Stimulated activated effector memory CD8-positive, alpha-beta T cell treated with anti-CD3 and anti-CD28 coated beads, Interleukin-12 subunit alpha, Interleukin-12 subunit beta, amount 100 ng/mL, for 72 hours (primary cell): ENCODE measurements at regions not wholly inside any gene's neighbourhood (a gene's known extent, or its start where the extent isn't known, plus 50 kb on each side); places are given as distances from the start of the nearest gene placed in this dataset.
"Not testable (repeated sequence)": the region's sequence is repeated elsewhere in the genome, so short reads cannot be mapped to it uniquely, and the experiment has no call there.

ENCODE experiments used
- ATAC-seq: fragments of 150-1000 bp; cut with Tn5 transposase; 2 replicates; pipeline ENCODE4 v1.10.0; 2021
- DNase-seq, 2 donors: peaks; one replicate each; pipeline ENCODE4 v3.0.0; 2021 to 2022; ENCODE audit warnings: low spot score in 2 of 2
- H3K27ac Mint-ChIP-seq: one replicate; pipeline ENCODE4 v1.8.0; 2022; ENCODE audit warnings: mild to moderate bottlenecking, mixed read lengths
- H3K36me3 Mint-ChIP-seq: one replicate; pipeline ENCODE4 v1.8.0; 2022; ENCODE audit warnings: mild to moderate bottlenecking, mixed read lengths
- H3K4me1 Mint-ChIP-seq: one replicate; pipeline ENCODE4 v1.8.0; 2022; ENCODE audit warnings: mixed read lengths
- H3K4me3 Mint-ChIP-seq: one replicate; pipeline ENCODE4 v1.8.0; 2022; ENCODE audit warnings: mild to moderate bottlenecking, mixed read lengths
- H3K9me3 Mint-ChIP-seq: one replicate; pipeline ENCODE4 v1.8.0; 2022; ENCODE audit warnings: mixed read lengths

DNA sequence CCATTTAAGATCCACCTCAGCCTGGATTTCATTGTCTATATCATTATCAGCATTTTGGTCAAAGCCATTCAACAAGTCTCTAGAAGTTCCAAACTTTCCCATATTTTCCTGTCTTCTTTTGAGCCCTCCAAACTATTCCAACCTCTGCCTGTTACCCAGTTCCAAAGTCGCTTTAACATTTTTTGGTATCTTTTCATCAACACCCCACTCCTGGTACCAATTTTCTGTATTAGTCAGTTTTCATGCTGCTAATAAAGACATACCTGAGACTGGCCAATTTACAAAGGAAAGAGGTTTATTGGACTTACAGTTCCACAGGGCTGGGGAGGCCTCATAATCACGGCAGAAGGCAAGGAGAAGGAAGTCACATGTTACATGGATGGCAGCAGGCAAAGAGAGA lies 982.9 kb downstream of the TAF11L14 start:
- not testable (repeated sequence) for H3K4me3 Mint-ChIP-seq, H3K27ac Mint-ChIP-seq, ATAC-seq, DNase-seq, H3K4me1 Mint-ChIP-seq, H3K36me3 Mint-ChIP-seq
- peaks cover 18% of the 10 kb centered on the region for H3K9me3 Mint-ChIP-seq

DNA sequence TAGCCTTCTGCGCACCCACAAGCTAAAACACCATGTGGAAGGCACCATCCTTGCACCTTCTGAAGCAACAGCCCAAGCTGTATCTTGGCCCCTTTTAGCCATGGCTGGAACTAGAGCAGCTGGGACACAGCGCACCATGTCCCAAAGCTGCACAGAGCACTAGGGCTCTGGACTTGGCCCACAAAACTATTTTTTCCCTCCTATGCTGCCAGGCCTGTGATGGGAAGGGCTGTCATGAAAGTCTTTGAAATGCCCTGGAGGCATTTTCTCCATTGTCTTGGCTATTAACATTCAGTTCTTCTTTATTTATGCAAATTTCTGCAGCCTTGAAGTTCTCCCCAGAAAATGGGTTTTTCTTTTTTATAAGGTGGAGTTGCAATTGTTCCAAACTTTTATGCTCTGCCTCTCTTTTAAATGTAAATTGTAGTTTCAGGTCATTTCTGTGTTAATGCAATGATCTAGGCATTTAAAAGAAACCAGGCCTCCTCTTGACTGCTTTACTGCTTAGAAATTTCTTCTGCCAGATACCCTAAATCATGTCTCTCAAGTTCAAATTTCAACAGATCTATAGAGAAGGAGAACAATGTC lies 996.3 kb downstream of the TAF11L14 start:
- no peak for ATAC-seq
- H3K4me3 Mint-ChIP-seq = no peak overlapping the region
- no peak for DNase-seq
- no peaks in the 10 kb centered on the region for H3K4me1 Mint-ChIP-seq
- peaks cover 4% of the 10 kb centered on the region for H3K9me3 Mint-ChIP-seq
- H3K27ac Mint-ChIP-seq = no peak overlapping the region
- no peaks in the 10 kb centered on the region for H3K36me3 Mint-ChIP-seq

DNA sequence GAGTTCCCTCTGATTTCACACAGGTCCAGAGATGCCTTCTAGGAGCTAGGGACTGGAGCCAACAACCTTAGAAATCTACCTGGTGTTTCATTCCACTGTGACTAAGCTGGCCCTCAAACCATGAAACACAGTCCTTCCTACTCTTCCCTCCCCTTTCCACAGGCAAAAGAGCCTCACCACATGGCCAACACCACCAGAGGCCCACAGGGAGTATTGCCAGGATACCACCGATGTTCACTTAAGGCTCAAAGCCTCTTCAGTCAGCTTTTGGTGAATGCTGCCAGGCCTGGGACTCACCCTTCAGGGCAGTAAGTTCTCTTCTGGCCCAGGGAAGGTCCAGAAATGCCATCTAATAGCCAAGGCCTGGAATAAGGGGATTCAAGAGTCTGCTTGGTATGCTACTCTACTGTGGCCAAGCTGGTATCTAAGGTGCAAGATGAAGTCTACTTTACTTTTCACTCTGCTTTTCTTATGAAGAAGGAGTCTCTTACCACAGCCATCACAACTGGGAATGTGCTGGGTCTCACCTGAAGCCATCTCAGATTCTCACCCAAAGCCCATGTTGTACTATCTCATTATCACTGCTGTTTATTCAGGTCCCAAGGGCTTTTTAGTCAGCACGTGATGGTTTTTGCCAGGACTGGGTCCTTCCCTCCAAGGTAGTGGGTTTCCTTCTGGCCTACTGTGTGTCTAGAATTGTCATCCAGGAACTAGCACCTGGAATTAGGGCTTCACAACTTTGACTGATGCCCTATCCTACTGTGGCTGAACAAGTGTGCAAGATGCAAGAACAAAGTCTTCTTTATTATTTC lies 1018.4 kb downstream of the TAF11L14 start:
- no peaks in the 10 kb centered on the region for H3K4me1 Mint-ChIP-seq
- no peak for ATAC-seq
- no peak overlapping the region for H3K27ac Mint-ChIP-seq
- H3K9me3 Mint-ChIP-seq = peaks cover 20% of the 10 kb centered on the region
- H3K36me3 Mint-ChIP-seq = no peaks in the 10 kb centered on the region
- DNase-seq = no peak
- no peak overlapping the region for H3K4me3 Mint-ChIP-seq

DNA sequence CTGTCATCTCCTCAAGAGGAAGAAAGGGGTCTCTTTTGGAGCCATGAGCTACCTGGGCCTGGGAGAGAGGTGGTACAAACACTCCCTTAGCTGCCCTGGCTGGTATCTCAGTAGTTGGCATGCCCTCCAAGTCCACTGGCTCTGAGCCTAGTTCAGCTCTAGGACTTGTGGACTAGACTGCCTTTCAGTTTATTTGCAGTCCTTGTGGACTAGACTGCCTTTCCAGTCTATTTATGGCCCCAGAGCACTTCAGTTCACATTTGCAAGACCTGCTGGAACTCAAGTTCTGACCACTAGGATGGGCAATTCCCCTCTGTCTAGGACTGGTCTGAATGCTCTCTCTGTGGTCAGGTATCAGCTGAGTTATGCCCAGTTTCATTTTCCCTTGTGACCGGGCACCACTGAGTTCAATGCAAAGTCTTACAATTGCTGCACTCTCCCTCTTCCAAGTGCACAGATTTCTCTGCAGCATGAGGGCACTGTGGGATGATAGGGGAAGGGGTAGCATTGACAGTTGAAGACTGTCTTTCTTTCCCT lies 1019.0 kb downstream of the TAF11L14 start:
- ATAC-seq (no peak), DNase-seq (no peak)
- Mint-ChIP-seq H3K9me3 (peaks cover 20% of the 10 kb centered on the region), H3K4me1 (no peaks in the 10 kb centered on the region), H3K36me3 (no peaks in the 10 kb centered on the region), H3K27ac (no peak overlapping the region), H3K4me3 (no peak overlapping the region)

DNA sequence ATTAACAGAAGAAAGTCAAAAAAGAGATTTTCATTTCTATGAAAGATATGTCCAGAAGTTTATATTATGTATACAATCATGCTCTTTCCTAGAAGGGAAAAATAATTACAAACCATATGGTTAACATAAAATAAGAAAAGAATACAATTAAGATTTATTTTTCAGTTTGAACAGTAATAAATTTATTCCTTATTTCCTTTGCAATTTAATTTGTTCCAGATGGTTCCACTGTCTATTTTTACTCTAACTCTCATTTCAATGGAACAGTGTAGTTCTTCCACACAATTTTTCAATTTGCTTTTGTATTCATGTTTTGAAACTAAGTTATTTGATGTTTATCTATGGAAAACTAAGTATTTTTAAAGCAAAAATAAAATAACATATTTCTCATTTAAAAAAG lies 1026.3 kb downstream of the TAF11L14 start:
- DNase-seq (no peak), ATAC-seq (no peak)
- H3K4me3 Mint-ChIP-seq = no peak overlapping the region
- no peaks in the 10 kb centered on the region for H3K36me3 Mint-ChIP-seq
- no peak overlapping the region for H3K27ac Mint-ChIP-seq
- H3K9me3 Mint-ChIP-seq = peaks cover 2% of the 10 kb centered on the region
- H3K4me1 Mint-ChIP-seq = no peaks in the 10 kb centered on the region

DNA sequence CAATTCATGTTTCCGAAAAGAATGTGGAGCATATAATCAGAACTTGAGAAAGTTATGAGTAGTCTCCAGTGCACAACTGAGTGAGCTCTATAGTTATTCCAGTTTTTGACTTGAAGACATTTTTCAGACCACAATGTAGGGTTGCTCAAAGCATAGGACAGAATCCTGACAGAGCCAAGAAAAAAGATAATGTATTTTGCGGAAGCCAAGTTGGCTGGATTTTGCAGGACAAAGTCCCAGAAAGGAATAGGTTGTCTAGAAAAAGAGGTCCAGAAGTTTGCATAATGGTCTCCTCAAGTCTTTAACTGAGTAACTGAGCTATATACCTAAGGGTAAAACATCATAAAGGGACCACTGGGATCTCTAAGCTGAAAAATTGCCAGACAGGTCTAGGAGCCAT lies 1028.0 kb downstream of the TAF11L14 start:
- no peak for DNase-seq
- H3K36me3 Mint-ChIP-seq = no peaks in the 10 kb centered on the region
- no peak overlapping the region for H3K4me3 Mint-ChIP-seq
- H3K9me3 Mint-ChIP-seq = peaks cover 2% of the 10 kb centered on the region
- H3K27ac Mint-ChIP-seq = no peak overlapping the region
- no peak for ATAC-seq
- H3K4me1 Mint-ChIP-seq = no peaks in the 10 kb centered on the region

DNA sequence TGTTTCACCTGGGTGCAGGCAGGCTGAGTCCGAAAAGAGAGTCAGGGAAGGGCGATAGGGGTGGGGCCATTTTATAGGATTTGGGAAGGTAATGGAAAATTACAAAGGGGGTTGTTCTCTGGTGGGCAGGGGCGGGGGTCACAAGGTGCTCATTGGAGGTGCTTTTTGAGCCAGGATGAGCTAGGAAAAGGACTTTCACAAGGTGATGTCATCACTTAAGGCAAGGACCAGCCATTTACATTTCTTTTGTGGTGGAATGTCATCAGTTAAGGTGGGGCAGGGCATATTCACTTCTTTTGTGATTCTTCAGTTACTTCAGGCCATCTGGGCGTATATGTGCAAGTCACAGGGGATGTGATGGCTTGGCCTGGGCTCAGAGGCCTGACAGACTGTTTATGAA lies 1040.0 kb downstream of the TAF11L14 start:
- H3K36me3 Mint-ChIP-seq, H3K4me1 Mint-ChIP-seq, H3K27ac Mint-ChIP-seq, H3K4me3 Mint-ChIP-seq, H3K9me3 Mint-ChIP-seq, ATAC-seq, DNase-seq: not testable (repeated sequence)

DNA sequence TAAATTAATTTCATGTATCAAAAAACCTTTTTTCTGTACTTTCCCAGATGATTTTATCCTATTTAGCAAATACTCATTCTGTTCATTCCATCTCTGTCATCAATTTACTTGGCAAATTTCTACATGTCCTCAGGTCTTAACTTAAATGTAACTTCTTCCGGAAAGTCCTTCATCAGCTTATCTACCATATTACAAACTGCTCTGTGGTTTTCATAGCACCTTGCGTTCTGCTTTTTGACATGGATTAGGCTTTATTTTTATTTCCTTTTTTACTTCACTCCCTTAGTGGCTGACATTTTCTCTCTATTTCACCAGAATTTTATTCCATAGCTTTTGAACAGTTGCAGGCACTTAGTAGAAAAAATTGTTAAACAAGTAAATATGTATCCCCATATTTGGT lies 1040.8 kb downstream of the TAF11L14 start:
- Mint-ChIP-seq H3K4me3 (no peak overlapping the region), H3K27ac (no peak overlapping the region), H3K4me1 (no peaks in the 10 kb centered on the region), H3K36me3 (no peaks in the 10 kb centered on the region), H3K9me3 (peaks cover 7% of the 10 kb centered on the region)
- ATAC-seq (no peak), DNase-seq (no peak)

DNA sequence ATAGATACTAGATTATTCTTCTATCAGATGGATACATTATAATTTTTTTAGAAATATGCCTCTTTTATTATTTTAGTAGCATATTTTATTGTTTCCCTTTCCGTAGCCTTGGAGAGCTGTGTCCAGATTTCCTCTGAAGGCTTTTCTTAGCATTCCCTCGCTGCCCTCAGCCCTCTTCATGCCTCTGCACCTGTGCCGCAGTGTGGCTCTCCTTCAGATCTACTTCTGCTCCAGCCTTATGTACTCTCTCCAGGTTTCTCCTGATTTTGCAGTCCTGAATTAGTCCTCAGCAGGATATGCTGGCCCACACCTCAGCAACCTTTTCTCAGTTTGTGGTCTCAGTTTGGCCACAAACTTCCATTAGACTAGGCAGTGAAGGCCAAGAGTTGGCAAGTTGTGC lies 1052.0 kb downstream of the TAF11L14 start:
- DNase-seq (no peak), ATAC-seq (no peak)
- no peak overlapping the region for H3K4me3 Mint-ChIP-seq
- no peaks in the 10 kb centered on the region for H3K36me3 Mint-ChIP-seq
- H3K27ac Mint-ChIP-seq = no peak overlapping the region
- H3K4me1 Mint-ChIP-seq = no peaks in the 10 kb centered on the region
- peaks cover 5% of the 10 kb centered on the region for H3K9me3 Mint-ChIP-seq

DNA sequence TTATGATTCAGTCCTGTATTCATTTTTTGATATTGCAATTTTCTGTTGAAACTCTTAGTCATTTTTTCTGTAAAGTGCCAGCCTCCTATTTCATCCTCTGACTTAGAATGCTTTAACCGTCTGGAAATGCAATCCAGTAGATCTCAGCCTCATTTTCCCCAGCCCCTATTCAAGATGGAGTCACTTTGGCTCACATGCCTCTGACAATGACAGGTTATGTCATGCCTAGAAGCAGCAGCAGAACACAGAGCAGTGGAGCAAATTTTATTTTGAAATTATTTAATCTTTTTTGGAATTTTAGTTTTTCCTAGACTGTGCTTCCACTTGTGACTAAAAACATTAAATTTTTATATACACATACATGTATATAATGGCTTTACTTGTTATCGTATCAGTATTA lies 1053.2 kb downstream of the TAF11L14 start:
- H3K9me3 Mint-ChIP-seq = peaks cover 5% of the 10 kb centered on the region
- H3K4me1 Mint-ChIP-seq = no peaks in the 10 kb centered on the region
- no peak overlapping the region for H3K4me3 Mint-ChIP-seq
- no peaks in the 10 kb centered on the region for H3K36me3 Mint-ChIP-seq
- no peak for DNase-seq
- H3K27ac Mint-ChIP-seq = no peak overlapping the region
- ATAC-seq = no peak

DNA sequence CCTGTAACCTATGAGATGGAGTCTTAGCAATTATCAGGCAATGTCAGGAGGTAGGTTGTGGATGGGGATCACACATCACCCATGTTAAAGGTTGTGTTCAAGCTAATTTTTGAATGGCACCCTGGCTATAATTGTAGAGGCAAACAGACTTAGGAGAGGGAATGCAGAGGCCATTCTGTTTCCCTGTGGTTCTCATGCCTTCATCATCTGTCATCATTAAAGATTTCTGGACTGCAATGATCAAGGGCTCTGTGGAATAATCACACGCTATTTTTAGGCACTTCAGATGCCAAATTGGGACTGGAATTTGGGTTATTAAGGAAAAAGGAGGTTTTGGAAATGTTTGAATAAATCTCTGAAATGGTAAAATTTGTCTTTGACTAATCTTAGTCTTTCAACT lies 1065.4 kb downstream of the TAF11L14 start:
- H3K9me3 Mint-ChIP-seq = no peaks in the 10 kb centered on the region
- H3K27ac Mint-ChIP-seq = no peak overlapping the region
- DNase-seq (no peak), ATAC-seq (no peak)
- no peak overlapping the region for H3K4me3 Mint-ChIP-seq
- no peaks in the 10 kb centered on the region for H3K36me3 Mint-ChIP-seq
- H3K4me1 Mint-ChIP-seq = peaks cover 8% of the 10 kb centered on the region

DNA sequence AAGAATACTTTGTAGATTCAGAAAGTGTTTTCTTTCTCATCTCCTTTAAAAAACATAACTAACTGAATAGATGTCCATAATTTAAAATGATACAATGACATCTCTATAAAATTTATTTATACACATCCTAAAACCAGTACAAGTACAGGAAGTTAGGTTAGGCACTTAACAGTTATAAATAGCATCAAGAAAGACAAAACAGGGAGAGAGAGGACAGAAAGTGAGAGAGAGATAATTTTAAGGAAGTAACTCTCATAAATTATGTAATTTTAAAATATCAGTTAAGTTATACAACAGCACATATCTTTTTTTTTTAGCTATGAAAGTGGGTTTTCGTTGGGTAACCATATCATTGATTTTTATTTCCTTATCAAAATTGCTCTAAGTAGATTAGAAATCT lies 1068.6 kb downstream of the TAF11L14 start:
- peaks cover 6% of the 10 kb centered on the region for H3K4me1 Mint-ChIP-seq
- no peak overlapping the region for H3K4me3 Mint-ChIP-seq
- ATAC-seq (no peak), DNase-seq (no peak)
- no peaks in the 10 kb centered on the region for H3K36me3 Mint-ChIP-seq
- no peaks in the 10 kb centered on the region for H3K9me3 Mint-ChIP-seq
- H3K27ac Mint-ChIP-seq = no peak overlapping the region

DNA sequence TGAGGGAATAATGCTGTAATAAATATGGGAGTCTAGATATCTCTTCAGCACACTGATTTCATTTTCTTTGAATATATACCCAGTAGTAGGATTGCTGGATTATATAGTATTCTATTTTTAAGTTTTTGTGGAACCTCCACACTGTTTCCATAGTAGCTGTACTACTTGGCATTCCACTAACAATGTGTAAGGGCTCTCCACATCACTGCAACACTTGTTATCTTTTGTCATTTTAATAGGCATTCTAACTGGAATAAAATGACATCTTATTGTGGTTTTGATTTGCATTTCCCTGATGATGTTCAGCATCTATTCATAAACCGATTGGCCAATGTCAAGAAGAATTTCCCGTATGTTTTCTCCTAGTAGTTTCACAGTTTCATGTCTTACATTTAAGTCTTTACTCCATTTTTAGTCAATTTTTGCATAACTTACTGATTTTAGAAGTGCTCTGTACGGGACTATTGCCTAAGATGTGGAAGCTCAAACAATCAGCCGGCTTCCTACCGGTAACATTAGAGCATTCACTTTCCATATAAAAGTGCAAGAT lies 1078.8 kb downstream of the TAF11L14 start:
- H3K4me3 Mint-ChIP-seq = no peak overlapping the region
- no peak for DNase-seq
- H3K36me3 Mint-ChIP-seq = no peaks in the 10 kb centered on the region
- no peaks in the 10 kb centered on the region for H3K4me1 Mint-ChIP-seq
- H3K9me3 Mint-ChIP-seq = peaks cover 2% of the 10 kb centered on the region
- ATAC-seq = no peak
- H3K27ac Mint-ChIP-seq = no peak overlapping the region

DNA sequence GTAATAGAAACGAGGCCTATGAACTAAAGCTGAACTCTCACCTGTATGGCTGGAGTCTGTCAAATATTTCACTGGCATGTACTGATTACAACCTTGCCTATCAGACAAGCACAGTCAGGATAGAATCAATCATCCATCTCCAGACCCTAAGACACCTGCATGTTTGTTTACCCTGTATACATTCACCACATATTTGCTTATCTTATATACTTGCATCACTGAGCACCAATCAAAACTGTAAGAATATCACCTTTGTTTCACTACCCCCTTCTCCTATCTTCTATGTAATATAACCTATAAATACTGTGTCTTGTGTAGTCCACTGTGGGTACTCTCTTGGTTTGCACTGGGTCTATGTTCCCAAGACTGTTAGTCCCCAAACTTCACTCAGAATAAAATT lies 1085.7 kb downstream of the TAF11L14 start:
- H3K36me3 Mint-ChIP-seq = no peaks in the 10 kb centered on the region

DNA sequence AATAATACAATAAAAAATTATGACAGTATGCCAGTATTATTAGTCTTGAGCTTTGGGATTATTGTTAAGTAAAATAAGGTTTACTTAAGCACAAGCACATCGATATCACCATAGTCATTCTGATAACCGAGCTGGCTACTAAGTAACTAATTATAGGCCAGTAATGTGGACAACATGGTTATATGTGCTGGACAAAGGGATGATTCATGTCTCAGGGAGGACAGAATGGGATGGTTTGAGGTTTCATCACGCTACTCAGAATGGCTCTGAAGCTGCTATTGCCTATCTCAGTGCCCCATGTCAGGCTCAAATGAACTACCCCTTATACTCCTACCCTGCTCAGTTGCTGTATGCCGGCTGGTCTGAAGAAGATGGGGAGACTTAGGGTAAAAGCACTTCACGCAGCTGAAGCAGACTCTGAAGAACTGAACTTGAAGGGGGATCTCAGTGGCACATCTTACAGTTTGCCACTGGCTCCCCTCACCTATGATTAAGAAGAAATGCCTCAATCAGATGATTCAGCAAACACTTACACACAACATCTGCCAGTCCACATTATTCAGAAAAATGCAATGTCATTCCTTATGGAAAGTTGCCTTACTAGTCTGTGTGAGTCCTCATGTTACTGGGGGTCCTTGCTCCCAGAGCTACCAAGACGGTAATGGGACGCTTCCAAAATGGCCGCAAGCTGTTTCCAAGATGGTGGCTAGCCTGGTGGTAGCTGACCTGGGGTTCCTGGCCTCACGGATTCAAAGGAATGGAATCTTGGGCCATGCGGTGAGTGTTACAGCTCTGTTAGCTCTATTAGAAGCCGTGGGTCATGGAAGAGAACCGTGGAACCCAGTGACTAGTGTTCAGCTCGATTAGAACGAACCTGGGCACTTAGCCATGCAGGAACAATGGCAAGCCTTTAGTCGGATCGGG lies 1098.6 kb downstream of the TAF11L14 start:
- no peak overlapping the region for H3K4me3 Mint-ChIP-seq
- DNase-seq = no peak
- H3K36me3 Mint-ChIP-seq = peaks cover 24% of the 10 kb centered on the region
- H3K9me3 Mint-ChIP-seq = no peaks in the 10 kb centered on the region
- peaks cover 29% of the 10 kb centered on the region for H3K4me1 Mint-ChIP-seq
- peak overlapping the region; percentile 81 for H3K27ac Mint-ChIP-seq
- no peak for ATAC-seq

More for the DNA sequence above, 1085.7 kb downstream of the TAF11L14 start:
- no peaks in the 10 kb centered on the region for H3K9me3 Mint-ChIP-seq
- H3K4me3 Mint-ChIP-seq = no peak overlapping the region
- peaks cover 7% of the 10 kb centered on the region for H3K4me1 Mint-ChIP-seq
- no peak for DNase-seq
- ATAC-seq = no peak
- H3K27ac Mint-ChIP-seq = no peak overlapping the region
